Right kidney (tissue), 1 donor: ENCODE measurements at regions not wholly inside any gene's neighbourhood (a gene's known extent, or its start where the extent isn't known, plus 50 kb on each side); places are given as distances from the start of the nearest gene placed in this dataset.

ENCODE experiments used
- DNase-seq: peaks from one replicate; pipeline ENCODE4 v3.0.0-alpha.2; 2016

- no peak for DNase-seq
These were observed 585.0 kb upstream of the MAP3K7 start for GRCh38 chr6:91171754-91172462.

- no peak for DNase-seq
These were observed 581.0 kb upstream of the MAP3K7 start for GRCh38 chr6:91167846-91168245.

GRCh38 chr6:91166271-91167046, 579.6 kb upstream of the MAP3K7 start:
- DNase-seq: no peak

GRCh38 chr6:91164105-91164504, 577.2 kb upstream of the MAP3K7 start:
- no peak for DNase-seq

- no peak for DNase-seq
These were observed 574.4 kb upstream of the MAP3K7 start for GRCh38 chr6:91161246-91161645.

- DNase-seq: no peak
These were observed 568.4 kb upstream of the MAP3K7 start for GRCh38 chr6:91155129-91155785.

GRCh38 chr6:91152824-91153223, 566.0 kb upstream of the MAP3K7 start:
- no peak for DNase-seq

- no peak for DNase-seq
These were observed 563.3 kb upstream of the MAP3K7 start for GRCh38 chr6:91149956-91150705.

- DNase-seq: no peak
These were observed 562.5 kb upstream of the MAP3K7 start for GRCh38 chr6:91149246-91149955.

- no peak for DNase-seq
These were observed 557.3 kb upstream of the MAP3K7 start for GRCh38 chr6:91144126-91144525.

- no peak for DNase-seq
These were observed 555.3 kb upstream of the MAP3K7 start for GRCh38 chr6:91142154-91142553.

GRCh38 chr6:91141346-91141745, 554.5 kb upstream of the MAP3K7 start:
- no peak for DNase-seq

GRCh38 chr6:91140449-91140848, 553.6 kb upstream of the MAP3K7 start:
- DNase-seq: no peak

- no peak for DNase-seq
These were observed 550.4 kb upstream of the MAP3K7 start for GRCh38 chr6:91137286-91137685.

GRCh38 chr6:91135406-91136103, 548.7 kb upstream of the MAP3K7 start:
- DNase-seq: no peak

- DNase-seq: no peak
These were observed 545.6 kb upstream of the MAP3K7 start for GRCh38 chr6:91132461-91132860.

- DNase-seq: no peak
These were observed 543.3 kb upstream of the MAP3K7 start for GRCh38 chr6:91130126-91130525.

- DNase-seq: no peak
These were observed 540.9 kb upstream of the MAP3K7 start for GRCh38 chr6:91127752-91128151.

- no peak for DNase-seq
These were observed 540.0 kb upstream of the MAP3K7 start for GRCh38 chr6:91126876-91127275.

- DNase-seq: no peak
These were observed 530.7 kb upstream of the MAP3K7 start for GRCh38 chr6:91117550-91117949.

GRCh38 chr6:91114123-91114708, 527.3 kb upstream of the MAP3K7 start:
- no peak for DNase-seq
